HEK293T (cell line): ENCODE measurements at regions not wholly inside any gene's neighbourhood (a gene's known extent, or its start where the extent isn't known, plus 50 kb on each side); places are given as distances from the start of the nearest gene placed in this dataset.

Experiments
- ARNT ChIP-seq: fragments of 450-650 bp; IDR thresholded peaks from 2 replicates; pipeline ENCODE4 v1.6.1; 2017; ENCODE audit warnings: mild to moderate bottlenecking
- FOXA1 ChIP-seq: fragments of 450-650 bp; IDR thresholded peaks from 2 replicates; pipeline ENCODE4 v1.6.1; 2016; ENCODE audit warnings: mild to moderate bottlenecking
- FOXK2 ChIP-seq: fragments of 450-650 bp; IDR thresholded peaks from 2 replicates; pipeline ENCODE4 v1.6.1; 2016; ENCODE audit warnings: mild to moderate bottlenecking
- FOXM1 ChIP-seq: fragments of 450-650 bp; IDR thresholded peaks from 2 replicates; pipeline ENCODE4 v1.6.1; 2017; ENCODE audit warnings: mild to moderate bottlenecking, borderline replicate concordance
- L3MBTL2 ChIP-seq: fragments of 450-650 bp; conservative IDR thresholded peaks from 2 replicates; pipeline ENCODE4 v1.6.1; 2016; ENCODE audit warnings: mild to moderate bottlenecking
- LEF1 ChIP-seq: fragments of 450-650 bp; IDR thresholded peaks from 2 replicates; pipeline ENCODE4 v1.6.1; 2017; ENCODE audit warnings: mild to moderate bottlenecking, borderline replicate concordance
- NFRKB ChIP-seq: fragments of 450-650 bp; IDR thresholded peaks from 2 replicates; pipeline ENCODE4 v1.6.1; 2016; ENCODE audit warnings: mild to moderate bottlenecking, moderate library complexity
- SP1 ChIP-seq: fragments of 450-650 bp; IDR thresholded peaks from 2 replicates; pipeline ENCODE4 v1.6.1; 2017
- SUZ12 ChIP-seq: fragments of 450-650 bp; IDR thresholded peaks from 2 replicates; pipeline ENCODE4 v1.6.1; 2016; ENCODE audit warnings: mild to moderate bottlenecking
- TARDBP ChIP-seq: fragments of 450-650 bp; IDR thresholded peaks from 2 replicates; pipeline ENCODE4 v1.6.1; 2016
- ZNF384 ChIP-seq: fragments of 450-650 bp; IDR thresholded peaks from 2 replicates; pipeline ENCODE4 v1.6.1; 2016

GRCh38 chr5:155406815-155407214 is 393.3 kb downstream of the KIF4B start:
- no peak for TF ChIP-seq ARNT
- TF ChIP-seq FOXM1 = no peak
- TF ChIP-seq SP1 = no peak
- no peak for TF ChIP-seq FOXA1
- no peak for TF ChIP-seq FOXK2
- TF ChIP-seq ZNF384 = no peak
- no peak for TF ChIP-seq NFRKB
- no peak for TF ChIP-seq L3MBTL2
- TF ChIP-seq SUZ12 = no peak
- no peak for TF ChIP-seq TARDBP
- no peak for TF ChIP-seq LEF1
